Sigmoid colon (tissue), 4 donors: ENCODE measurements at regions not wholly inside any gene's neighbourhood (a gene's known extent, or its start where the extent isn't known, plus 50 kb on each side); places are given as distances from the start of the nearest gene placed in this dataset.

Experiments
- EP300 ChIP-seq, 4 donors: sonication (generic); formaldehyde crosslinking; IDR thresholded peaks; one replicate each; pipeline ENCODE4 v1.6.1; 2017; ENCODE audit warnings: antibody characterized with exemption in 4 of 4
- POLR2A ChIP-seq, 2 donors: fragments of 450-650 bp; IDR thresholded peaks; one replicate each; pipeline ENCODE4 v1.6.1; 2016; ENCODE audit warnings: antibody characterized with exemption in 2 of 2, mild to moderate bottlenecking in 2 of 2, moderate library complexity in 2 of 2
- POLR2AphosphoS5 ChIP-seq, 4 donors: sonication (generic); formaldehyde crosslinking; IDR thresholded peaks; one replicate each; pipeline ENCODE4 v1.6.1; 2017; ENCODE audit warnings: antibody characterized with exemption in 4 of 4
- TF ChIP-seq, protein P1 (sequence below), 4 experiments: fragments of 450-650 bp in 3 of 4; fragments of 200-600 bp in 1 of 4; IDR thresholded peaks; one replicate each; pipeline ENCODE4 v1.5.1; 2016 to 2019; ENCODE audit warnings: antibody characterized with exemption in 4 of 4, mild to moderate bottlenecking in 3 of 4, moderate library complexity in 2 of 4

DNA sequence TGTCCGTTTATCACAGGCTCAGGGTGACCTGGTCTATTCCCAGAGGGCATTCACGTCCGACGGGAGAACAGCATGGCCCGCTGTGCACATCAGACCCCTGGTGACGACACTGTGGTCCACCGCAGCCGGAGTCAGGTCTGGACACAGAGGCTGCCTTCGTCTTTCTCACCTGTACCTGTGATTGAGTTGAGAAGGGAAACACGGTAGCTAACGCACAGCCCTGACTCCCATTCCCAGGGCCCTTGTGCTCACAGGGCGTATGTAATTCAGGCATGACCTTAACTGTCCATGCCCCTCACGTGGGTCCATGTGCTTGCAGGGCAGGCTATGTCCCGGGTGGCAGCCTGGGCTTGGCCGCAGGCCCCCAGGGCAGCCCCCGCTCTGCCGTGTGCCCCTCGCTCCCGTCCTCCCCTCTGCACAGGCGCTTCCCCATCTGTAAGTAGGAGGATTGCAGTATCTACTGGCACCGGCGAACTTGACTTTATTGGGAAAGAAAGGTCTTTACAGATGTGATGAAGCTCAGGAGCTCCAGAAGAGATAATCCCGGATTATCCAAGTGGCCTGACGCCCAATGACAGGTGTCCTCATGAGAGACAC is 221.3 kb upstream of the TCERG1L start:
- TF ChIP-seq POLR2A (IDR thresholded peaks at IDR 0.05) (no peak), POLR2AphosphoS5 (IDR thresholded peaks at IDR 0.05) (no peak), EP300 (IDR thresholded peaks at IDR 0.05) (no peak)
- TF ChIP-seq, protein P1, sequence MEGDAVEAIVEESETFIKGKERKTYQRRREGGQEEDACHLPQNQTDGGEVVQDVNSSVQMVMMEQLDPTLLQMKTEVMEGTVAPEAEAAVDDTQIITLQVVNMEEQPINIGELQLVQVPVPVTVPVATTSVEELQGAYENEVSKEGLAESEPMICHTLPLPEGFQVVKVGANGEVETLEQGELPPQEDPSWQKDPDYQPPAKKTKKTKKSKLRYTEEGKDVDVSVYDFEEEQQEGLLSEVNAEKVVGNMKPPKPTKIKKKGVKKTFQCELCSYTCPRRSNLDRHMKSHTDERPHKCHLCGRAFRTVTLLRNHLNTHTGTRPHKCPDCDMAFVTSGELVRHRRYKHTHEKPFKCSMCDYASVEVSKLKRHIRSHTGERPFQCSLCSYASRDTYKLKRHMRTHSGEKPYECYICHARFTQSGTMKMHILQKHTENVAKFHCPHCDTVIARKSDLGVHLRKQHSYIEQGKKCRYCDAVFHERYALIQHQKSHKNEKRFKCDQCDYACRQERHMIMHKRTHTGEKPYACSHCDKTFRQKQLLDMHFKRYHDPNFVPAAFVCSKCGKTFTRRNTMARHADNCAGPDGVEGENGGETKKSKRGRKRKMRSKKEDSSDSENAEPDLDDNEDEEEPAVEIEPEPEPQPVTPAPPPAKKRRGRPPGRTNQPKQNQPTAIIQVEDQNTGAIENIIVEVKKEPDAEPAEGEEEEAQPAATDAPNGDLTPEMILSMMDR (IDR thresholded peaks at IDR 0.05), result no peak
